Kidney epithelial cell (primary cell): ENCODE measurements at regions not wholly inside any gene's neighbourhood (a gene's known extent, or its start where the extent isn't known, plus 50 kb on each side); places are given as distances from the start of the nearest gene placed in this dataset.

Source experiments
- DNase-seq: peaks from one replicate; pipeline ENCODE4 v3.0.0-alpha.2; 2010; ENCODE audit warnings: low read depth
- H3K27me3 ChIP-seq: 2 replicates; pipeline ENCODE4 v1.6.0; 2011; ENCODE audit warnings: low read length; ENCODE audit not compliant: control insufficient read depth, insufficient read depth
- H3K36me3 ChIP-seq: 2 replicates; pipeline ENCODE4 v1.5.1; 2011; ENCODE audit warnings: low read length; ENCODE audit not compliant: control insufficient read depth, insufficient read depth
- H3K4me3 ChIP-seq: 2 replicates; pipeline ENCODE4 v1.5.1; 2011; ENCODE audit warnings: low read depth, mild to moderate bottlenecking, control low read depth, low read length
- TF ChIP-seq, protein P1 (sequence below): IDR thresholded peaks from 2 replicates; pipeline ENCODE4 v1.5.1; 2011; ENCODE audit warnings: mild to moderate bottlenecking, moderate library complexity, low read length, control low read depth, inconsistent platforms; ENCODE audit not compliant: insufficient read depth, poor library complexity, severe bottlenecking

DNA sequence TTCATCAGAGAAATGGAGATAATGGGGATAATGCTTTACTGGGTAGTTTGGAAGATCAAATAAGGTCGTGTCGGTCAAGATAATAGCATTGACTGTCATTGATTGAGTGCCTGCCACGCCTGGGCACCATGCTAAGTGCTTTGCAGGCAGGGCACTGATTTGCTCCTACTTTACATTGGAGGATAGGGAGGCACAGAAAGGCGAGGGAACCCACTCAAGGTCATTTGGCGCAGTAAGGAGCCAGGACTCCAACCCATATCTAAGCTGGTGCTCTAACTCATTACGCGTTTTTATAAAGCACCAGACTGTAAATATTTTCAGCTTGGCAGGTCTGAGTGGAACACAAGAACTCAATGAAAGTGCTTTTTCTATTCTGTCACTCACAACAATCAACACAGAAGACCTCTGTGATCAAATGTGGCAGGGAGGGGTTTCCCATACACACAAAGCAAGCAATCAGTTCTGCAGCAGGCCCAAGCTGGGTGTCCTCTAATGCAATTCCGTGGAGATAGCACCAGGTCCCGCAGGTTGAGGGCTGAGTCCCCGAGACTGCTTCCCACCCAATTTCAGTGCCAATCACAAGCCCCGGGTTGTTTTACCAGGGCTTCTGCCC lies 373.6 kb downstream of the CDH26 start:
- TF ChIP-seq, protein P1, sequence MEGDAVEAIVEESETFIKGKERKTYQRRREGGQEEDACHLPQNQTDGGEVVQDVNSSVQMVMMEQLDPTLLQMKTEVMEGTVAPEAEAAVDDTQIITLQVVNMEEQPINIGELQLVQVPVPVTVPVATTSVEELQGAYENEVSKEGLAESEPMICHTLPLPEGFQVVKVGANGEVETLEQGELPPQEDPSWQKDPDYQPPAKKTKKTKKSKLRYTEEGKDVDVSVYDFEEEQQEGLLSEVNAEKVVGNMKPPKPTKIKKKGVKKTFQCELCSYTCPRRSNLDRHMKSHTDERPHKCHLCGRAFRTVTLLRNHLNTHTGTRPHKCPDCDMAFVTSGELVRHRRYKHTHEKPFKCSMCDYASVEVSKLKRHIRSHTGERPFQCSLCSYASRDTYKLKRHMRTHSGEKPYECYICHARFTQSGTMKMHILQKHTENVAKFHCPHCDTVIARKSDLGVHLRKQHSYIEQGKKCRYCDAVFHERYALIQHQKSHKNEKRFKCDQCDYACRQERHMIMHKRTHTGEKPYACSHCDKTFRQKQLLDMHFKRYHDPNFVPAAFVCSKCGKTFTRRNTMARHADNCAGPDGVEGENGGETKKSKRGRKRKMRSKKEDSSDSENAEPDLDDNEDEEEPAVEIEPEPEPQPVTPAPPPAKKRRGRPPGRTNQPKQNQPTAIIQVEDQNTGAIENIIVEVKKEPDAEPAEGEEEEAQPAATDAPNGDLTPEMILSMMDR, result no peak
- H3K36me3 ChIP-seq, result no peaks in the 10 kb centered on the region
- H3K4me3 ChIP-seq, result no peak overlapping the region
- no peak for DNase-seq
- no peaks in the 10 kb centered on the region for H3K27me3 ChIP-seq

DNA sequence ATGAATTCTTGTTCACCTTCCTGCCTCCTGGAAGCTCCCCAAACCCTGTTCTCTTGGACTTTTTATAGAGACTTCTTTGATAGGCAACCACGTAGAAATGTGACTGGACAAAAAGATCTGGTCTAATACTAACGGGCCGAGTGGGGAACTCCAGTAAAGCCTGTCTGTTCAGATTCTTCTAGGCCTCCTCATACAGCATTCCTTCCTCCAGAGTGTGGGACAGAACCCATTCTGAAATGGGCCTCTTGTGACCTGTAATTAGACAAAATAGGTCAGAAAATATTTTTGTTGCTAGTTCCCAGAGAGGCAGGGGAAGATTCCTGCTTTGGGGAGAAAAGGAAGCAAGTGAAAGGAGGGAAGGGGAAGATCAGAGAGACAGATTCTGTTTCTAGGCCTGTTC lies 374.3 kb downstream of the CDH26 start:
- no peak overlapping the region for H3K4me3 ChIP-seq
- TF ChIP-seq, protein P1, result no peak
- DNase-seq, result no peak

DNA sequence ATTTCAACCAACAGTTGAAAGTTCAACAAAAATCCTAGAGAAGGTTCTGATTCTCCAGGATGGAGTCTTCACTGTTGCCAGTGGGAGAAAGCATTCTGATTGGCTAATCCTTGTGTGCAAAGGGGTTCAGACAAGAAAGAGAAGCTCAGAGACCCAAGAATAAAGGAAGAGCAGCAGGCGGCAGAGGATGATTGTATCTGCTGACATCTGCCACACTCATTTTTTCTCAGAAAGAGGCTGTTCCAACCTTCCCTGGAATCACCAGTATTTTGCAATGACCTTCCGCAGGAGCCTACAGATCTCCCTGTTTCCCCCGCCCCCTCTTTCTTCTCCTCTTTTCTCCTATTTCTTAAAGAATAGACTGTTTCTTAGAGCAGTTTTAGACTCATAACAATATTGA lies 376.7 kb downstream of the CDH26 start:
- Histone ChIP-seq H3K36me3 (no peaks in the 10 kb centered on the region), H3K27me3 (no peaks in the 10 kb centered on the region), H3K4me3 (no peak overlapping the region)
- TF ChIP-seq, protein P1, result no peak
- no peak for DNase-seq

More for the DNA sequence above, 374.3 kb downstream of the CDH26 start:
- no peaks in the 10 kb centered on the region for H3K36me3 ChIP-seq
- no peaks in the 10 kb centered on the region for H3K27me3 ChIP-seq

DNA sequence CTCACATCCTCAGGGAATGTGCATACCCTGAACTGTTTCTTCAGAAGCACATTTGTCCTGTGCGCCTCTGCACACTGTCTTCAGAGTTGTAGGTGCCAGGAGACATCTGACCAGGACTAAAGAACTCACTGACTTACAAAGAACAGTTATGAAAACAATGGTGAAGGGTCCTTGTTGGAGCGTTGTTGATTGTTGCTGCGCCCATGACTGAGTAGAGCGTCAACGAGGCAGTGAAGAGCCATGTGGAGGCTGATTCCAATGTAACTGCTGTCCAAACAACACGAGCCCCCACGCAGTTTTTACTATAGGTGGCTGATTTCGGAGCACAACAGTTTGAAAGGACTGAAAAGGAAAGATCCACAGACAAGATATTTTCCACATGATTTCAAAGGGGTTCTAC lies 380.3 kb downstream of the CDH26 start:
- no peaks in the 10 kb centered on the region for H3K27me3 ChIP-seq
- TF ChIP-seq, protein P1, result no peak
- H3K4me3 ChIP-seq, result no peak overlapping the region
- H3K36me3 ChIP-seq, result no peaks in the 10 kb centered on the region
- DNase-seq, result no peak

DNA sequence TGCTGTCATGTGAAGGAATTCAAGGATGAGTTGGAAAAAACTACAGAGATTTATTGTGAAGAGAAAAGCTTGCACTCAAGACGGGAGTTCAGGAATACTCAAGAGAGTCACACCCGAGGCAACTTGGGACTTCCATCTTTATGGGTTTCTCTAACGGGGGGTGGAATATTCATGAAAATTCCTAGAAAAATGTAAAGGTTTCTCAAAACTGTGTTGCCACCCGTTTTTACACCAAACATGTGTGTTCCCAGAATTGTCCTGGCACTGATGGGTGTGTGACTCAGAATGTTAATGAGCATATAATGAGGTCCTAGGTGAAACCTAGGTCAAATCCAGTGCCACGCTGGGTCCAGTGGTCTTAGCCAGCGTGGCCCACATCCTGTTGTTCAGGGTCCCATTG lies 381.5 kb downstream of the CDH26 start:
- TF ChIP-seq, protein P1, result no peak
- Histone ChIP-seq H3K27me3 (no peaks in the 10 kb centered on the region), H3K36me3 (no peaks in the 10 kb centered on the region), H3K4me3 (no peak overlapping the region)
- no peak for DNase-seq

DNA sequence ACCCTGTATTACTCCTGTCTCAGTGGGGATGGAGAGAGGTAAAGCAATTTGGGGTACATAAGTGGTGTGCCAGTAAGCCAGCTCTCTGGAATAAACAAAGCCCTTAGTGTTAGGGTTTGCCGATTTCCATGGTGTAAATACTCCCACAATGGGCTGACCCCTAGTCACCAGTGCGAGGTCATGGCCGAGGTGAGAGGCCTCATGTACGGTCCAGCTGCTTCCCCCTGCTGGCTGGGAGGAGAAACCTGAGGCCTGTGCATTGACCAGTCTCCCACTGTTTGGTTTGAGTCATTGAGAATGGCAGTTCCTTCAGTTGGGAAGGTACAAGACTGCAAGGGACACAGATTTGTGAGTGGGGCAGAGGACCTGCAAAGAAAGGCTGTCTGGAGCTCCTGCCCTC lies 382.0 kb downstream of the CDH26 start:
- TF ChIP-seq, protein P1, result no peak
- Histone ChIP-seq H3K4me3 (no peak overlapping the region), H3K27me3 (no peaks in the 10 kb centered on the region), H3K36me3 (no peaks in the 10 kb centered on the region)
- no peak for DNase-seq
